Neural progenitor cell (in vitro differentiated cells): ENCODE measurements at regions not wholly inside any gene's neighbourhood (a gene's known extent, or its start where the extent isn't known, plus 50 kb on each side); places are given as distances from the start of the nearest gene placed in this dataset.

ENCODE experiments used
- EZH2 ChIP-seq: fragments of 200-600 bp; sonication (generic); IDR thresholded peaks from 2 replicates; pipeline ENCODE4 v1.6.1; 2017; ENCODE audit warnings: antibody characterized with exemption, mild to moderate bottlenecking, moderate library complexity
- EZH2phosphoT487 ChIP-seq: fragments of 200-600 bp; sonication (generic); IDR thresholded peaks from 2 replicates; pipeline ENCODE4 v1.6.1; 2017; ENCODE audit warnings: antibody characterized with exemption
- TF ChIP-seq, protein P1 (sequence below): fragments of 200-600 bp; sonication (generic); IDR thresholded peaks from 2 replicates; pipeline ENCODE4 v1.5.1; 2017; ENCODE audit warnings: antibody characterized with exemption, mild to moderate bottlenecking

DNA sequence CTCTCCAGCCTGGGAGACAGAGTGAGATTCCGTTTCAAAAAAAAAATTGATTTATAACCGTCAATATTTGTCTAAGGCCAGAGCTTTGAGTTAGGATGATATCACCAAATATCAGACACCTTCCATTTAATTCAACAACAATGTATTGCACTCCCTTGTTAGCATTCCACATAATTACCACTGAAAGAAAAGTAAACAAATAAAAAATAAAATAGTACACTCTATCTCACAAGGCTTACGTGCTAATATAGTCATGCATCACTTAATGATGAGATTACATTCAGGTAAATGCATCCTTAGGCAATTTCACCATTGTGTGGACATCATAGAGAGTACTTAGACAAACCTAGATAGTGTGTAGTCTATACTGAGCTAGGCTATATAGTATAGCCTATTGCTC lies 127.6 kb upstream of the RHOBTB1 start:
- TF ChIP-seq EZH2 (no peak), EZH2phosphoT487 (no peak)
- TF ChIP-seq, protein P1, sequence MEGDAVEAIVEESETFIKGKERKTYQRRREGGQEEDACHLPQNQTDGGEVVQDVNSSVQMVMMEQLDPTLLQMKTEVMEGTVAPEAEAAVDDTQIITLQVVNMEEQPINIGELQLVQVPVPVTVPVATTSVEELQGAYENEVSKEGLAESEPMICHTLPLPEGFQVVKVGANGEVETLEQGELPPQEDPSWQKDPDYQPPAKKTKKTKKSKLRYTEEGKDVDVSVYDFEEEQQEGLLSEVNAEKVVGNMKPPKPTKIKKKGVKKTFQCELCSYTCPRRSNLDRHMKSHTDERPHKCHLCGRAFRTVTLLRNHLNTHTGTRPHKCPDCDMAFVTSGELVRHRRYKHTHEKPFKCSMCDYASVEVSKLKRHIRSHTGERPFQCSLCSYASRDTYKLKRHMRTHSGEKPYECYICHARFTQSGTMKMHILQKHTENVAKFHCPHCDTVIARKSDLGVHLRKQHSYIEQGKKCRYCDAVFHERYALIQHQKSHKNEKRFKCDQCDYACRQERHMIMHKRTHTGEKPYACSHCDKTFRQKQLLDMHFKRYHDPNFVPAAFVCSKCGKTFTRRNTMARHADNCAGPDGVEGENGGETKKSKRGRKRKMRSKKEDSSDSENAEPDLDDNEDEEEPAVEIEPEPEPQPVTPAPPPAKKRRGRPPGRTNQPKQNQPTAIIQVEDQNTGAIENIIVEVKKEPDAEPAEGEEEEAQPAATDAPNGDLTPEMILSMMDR = no peak
